ENCODE measurements at regions not wholly inside any gene's neighbourhood (a gene's known extent, or its start where the extent isn't known, plus 50 kb on each side); places are given as distances from the start of the nearest gene placed in this dataset.

- H3K4me3 ChIP-seq (ENCODE audit: low read depth, low read length) = no peak overlapping the region
- no peak for TF ChIP-seq CTCF (IDR thresholded peaks at IDR 0.05; ENCODE audit: low read depth, low read length, missing control alignments)
- in situ Hi-C loops (cut with HindIII; ENCODE audit: low sequenced_read_pairs) = no loop called here
- no peak for DNase-seq (ENCODE audit: low read depth)
Observed at GRCh38 chr6:148671085-148671484, 75.7 kb upstream of the UST start.

- in situ Hi-C loops (cut with HindIII; ENCODE audit: low sequenced_read_pairs) = no loop called here
- no peak for DNase-seq (ENCODE audit: low read depth)
Observed at GRCh38 chr6:148671952-148672351, 74.9 kb upstream of the UST start.

GRCh38 chr6:148674306-148674705 lies 72.5 kb upstream of the UST start:
- no peak for DNase-seq (ENCODE audit: low read depth)
- in situ Hi-C loops (cut with HindIII; ENCODE audit: low sequenced_read_pairs) = no loop called here

More at GRCh38 chr6:148671952-148672351, 74.9 kb upstream of the UST start:
- TF ChIP-seq CTCF (IDR thresholded peaks at IDR 0.05; ENCODE audit: low read depth, low read length, missing control alignments) = no peak
- no peak overlapping the region for H3K4me3 ChIP-seq (ENCODE audit: low read depth, low read length)

GRCh38 chr6:148677594-148678476 lies 69.0 kb upstream of the UST start:
- no peak overlapping the region for H3K4me3 ChIP-seq (ENCODE audit: low read depth, low read length)
- in situ Hi-C loops (cut with HindIII; ENCODE audit: low sequenced_read_pairs) = no loop called here
- TF ChIP-seq CTCF (IDR thresholded peaks at IDR 0.05; ENCODE audit: low read depth, low read length, missing control alignments) = no peak
- no peak for DNase-seq (ENCODE audit: low read depth)

More at GRCh38 chr6:148674306-148674705, 72.5 kb upstream of the UST start:
- TF ChIP-seq CTCF (IDR thresholded peaks at IDR 0.05; ENCODE audit: low read depth, low read length, missing control alignments) = no peak
- no peak overlapping the region for H3K4me3 ChIP-seq (ENCODE audit: low read depth, low read length)

- H3K4me3 ChIP-seq (ENCODE audit: low read depth, low read length) = no peak overlapping the region
- in situ Hi-C loops (cut with HindIII; ENCODE audit: low sequenced_read_pairs) = no loop called here
- no peak for DNase-seq (ENCODE audit: low read depth)
- TF ChIP-seq CTCF (IDR thresholded peaks at IDR 0.05; ENCODE audit: low read depth, low read length, missing control alignments) = no peak
Observed at GRCh38 chr6:148678682-148679081, 68.1 kb upstream of the UST start.

GRCh38 chr6:148681666-148682065 lies 65.2 kb upstream of the UST start:
- no peak overlapping the region for H3K4me3 ChIP-seq (ENCODE audit: low read depth, low read length)
- no peak for DNase-seq (ENCODE audit: low read depth)
- in situ Hi-C loops (cut with HindIII; ENCODE audit: low sequenced_read_pairs) = no loop called here
- no peak for TF ChIP-seq CTCF (IDR thresholded peaks at IDR 0.05; ENCODE audit: low read depth, low read length, missing control alignments)

Data from astrocyte of the cerebellum (primary cell).